Right lung (tissue), 2 donors: ENCODE measurements at regions not wholly inside any gene's neighbourhood (a gene's known extent, or its start where the extent isn't known, plus 50 kb on each side); places are given as distances from the start of the nearest gene placed in this dataset.
"Not testable (repeated sequence)": the region's sequence is repeated elsewhere in the genome, so short reads cannot be mapped to it uniquely, and the experiment has no call there.

Experiments
- DNase-seq, 2 donors: peaks; one replicate each; pipeline ENCODE4 v3.0.0-alpha.2; 2013

DNA sequence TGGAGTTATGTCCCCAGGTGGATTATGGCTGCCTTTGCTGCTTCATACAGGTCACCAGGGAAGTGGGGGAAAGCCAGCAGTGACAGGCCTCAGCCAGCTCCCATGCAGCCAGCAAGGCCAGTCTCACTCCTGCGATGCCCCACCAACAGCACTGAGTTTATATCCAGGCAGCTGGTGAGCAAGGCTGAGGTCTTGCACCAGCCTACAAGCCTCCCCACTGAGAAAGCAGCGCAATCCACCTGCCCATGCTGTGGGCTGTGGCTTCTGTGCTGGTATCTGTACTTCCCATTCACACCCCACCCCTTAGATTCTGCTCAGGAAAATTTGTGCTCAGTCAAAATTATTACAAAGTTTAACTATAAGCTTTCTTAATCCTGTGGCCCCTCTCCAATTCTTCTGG, 153.5 kb downstream of the HHIP start:
- DNase-seq, result no peak

DNA sequence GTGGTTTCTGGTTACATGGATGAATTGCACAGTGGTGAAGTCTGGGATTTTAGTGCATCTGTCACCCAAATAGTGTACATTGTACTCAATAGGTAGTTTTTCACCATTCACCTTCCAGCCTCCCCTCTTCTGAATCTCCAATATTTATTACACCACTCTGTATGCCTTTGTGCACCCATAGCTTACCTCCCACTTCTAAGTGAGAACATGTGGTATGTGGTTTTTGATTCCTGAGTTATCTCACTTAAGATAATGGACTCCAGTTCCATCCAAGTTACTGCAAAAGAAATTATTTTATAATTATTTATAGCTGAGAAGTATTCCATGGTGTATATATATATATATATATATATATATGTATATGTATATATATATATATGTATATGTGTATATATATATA, 155.8 kb downstream of the HHIP start:
- no peak for DNase-seq

DNA sequence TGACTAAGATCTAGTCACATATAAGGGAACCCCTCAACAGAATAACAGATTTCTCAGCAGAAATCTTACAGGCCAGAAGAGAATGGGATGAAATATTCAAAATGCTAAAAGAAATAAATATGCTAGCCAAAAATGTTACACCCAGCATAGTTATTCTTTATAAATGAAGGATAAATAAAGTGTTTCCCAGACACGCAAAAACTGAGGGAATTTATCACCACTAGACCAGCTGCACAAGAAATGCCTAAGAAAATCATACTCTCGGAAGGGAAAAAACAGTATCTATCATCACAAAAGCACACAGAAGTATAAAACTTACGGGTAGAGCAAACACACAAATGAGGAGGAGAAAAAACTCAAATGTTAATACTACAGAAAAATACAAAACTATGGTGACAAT, 162.1 kb downstream of the HHIP start:
- no peak for DNase-seq

DNA sequence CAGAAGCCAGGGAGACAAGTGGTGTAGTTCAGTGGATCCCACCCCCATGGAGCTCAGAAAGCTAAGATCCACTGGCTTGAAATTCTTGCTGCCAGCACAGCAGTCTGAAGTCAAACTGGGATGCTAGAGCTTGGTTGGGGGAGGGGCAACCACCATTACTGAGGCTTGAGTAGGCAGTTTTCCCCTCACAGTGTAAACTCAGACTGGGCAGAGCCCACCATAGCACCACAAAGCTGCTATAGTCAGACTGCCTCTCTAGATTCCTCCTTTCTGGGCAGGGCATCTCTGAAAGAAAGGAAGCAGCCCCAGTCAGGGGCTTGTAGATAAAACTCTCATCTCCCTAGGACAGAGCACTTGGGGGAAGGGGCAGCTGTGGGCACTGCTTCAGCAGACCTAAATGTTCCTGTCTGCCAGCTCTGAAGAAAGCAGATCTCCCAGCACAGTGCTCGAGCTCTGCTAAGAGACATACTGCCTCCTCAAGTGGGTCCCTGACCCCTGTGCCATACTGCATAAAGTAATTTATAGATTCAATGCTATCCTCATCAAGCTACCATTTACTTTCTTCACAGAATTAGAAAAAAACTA, 163.2 kb downstream of the HHIP start:
- DNase-seq, result no peak

DNA sequence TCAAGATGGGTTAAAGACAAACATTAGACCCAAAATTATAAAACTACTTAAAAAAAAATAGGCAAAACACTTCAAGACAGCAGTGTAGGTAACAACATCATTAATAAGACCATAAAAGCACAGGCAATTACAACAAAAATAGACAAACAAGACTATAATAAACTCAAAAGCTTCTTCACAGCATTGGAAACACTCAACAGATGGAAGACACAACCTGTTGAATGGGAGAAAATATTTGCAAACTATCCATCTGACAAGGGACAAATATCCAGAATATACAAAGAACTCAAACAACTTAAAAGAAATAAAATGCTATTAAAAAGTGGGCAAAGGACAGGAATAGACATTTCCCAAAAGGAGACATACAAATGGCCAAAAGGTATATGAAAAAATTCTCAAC, 170.7 kb downstream of the HHIP start:
- DNase-seq, result no peak

GRCh38 chr4:144817081-144817480, 171.1 kb downstream of the HHIP start:
- DNase-seq, result no peak

GRCh38 chr4:144818136-144818535, 172.2 kb downstream of the HHIP start:
- DNase-seq, result no peak

GRCh38 chr4:144819591-144819990, 173.6 kb downstream of the HHIP start:
- no peak for DNase-seq

DNA sequence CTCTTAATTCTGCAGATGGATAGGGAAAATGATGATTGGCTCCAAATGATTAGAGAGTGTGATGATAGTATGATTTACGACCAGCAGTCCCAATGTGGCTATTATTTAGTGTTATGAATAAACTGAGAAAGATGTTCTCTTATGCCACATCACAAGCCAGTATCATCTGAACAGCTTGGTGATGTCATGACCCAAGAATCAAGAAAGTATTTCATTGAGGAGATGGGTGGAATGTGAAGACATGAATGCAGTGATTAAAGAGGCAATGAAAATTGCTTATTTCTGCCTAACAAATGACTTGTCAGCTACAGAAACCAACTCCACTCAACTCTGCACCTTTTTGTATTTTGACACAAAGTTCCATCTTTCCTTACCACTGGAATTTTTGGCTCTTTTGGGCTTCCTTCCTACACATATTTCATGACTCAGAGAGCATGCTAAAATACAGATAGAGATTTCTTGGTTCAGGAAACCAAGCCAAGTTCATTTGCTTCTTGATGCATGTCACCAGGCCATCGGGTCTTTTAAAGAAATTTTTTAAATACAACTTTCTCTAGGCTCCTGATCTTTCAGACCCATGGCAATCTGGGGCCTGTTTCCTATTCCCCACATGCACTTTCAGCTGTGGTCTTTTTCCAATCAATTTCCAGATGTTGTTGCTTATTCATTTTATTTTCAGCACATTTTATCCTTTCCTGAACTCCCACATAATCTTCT, 174.2 kb downstream of the HHIP start:
- no peak for DNase-seq

GRCh38 chr4:144820728-144821085, 174.8 kb downstream of the HHIP start:
- DNase-seq, result no peak

- DNase-seq, result no peak
These were observed 186.0 kb downstream of the HHIP start for GRCh38 chr4:144831971-144832370.

DNA sequence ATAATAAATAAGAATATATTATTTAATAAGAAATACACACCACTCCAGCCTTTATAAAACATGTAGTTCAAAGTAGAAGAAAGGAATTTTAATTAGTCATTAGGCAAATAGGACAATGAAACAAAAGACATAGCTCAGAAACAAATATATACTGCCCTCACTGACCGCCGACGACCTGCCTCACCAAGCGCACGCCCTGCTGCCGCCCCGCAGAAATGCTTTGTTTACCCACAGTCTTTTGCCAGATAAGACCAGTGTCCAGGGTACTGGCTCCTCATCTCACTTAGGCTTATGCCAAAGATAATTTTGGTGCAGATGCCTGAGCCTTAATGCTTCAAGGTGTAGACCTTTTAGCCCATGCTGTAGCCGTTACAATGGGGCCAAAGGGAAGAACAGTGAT, 199.5 kb downstream of the HHIP start:
- DNase-seq, result no peak

DNA sequence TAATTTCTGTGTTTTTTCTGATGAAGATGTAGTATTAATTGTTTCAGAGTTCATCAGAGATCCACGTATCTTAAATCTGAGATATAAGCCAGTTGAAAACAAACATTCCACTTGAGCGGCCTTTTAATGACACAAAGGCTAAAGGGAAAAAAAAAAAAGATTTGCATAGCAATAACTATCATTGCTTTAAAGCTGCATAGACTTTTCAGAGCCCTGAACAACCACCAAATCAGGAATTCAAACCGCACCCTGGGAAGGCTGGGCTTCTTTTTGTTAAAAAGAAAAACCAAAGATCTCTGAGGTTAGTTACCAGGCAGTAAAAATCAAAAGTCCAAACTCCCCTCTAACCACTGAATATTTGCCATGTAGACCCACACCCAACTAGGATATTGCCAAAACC, 206.0 kb downstream of the HHIP start:
- DNase-seq, result no peak

GRCh38 chr4:144861471-144861870, 215.5 kb downstream of the HHIP start:
- no peak for DNase-seq

- no peak for DNase-seq
These were observed 216.3 kb downstream of the HHIP start for GRCh38 chr4:144862210-144862609.

DNA sequence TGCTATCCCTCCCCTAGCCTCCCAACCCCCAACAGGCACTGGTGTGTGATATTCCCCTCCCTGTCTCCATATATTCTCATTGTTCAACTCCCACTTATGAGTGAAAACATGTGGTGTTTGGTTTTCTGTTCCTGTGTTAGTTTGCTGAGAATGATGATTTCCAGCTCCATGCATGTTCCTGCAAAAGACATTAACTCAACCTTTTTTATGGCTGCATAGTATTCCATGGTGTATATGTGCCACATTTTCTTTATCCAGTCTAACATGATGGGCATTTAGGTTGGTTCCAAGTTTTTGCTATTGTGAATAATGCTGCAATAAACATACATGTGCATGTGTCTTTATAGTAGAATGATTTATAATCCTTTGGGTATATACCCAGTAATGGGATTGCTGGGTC, 218.9 kb downstream of the HHIP start:
- not testable (repeated sequence) for DNase-seq

DNA sequence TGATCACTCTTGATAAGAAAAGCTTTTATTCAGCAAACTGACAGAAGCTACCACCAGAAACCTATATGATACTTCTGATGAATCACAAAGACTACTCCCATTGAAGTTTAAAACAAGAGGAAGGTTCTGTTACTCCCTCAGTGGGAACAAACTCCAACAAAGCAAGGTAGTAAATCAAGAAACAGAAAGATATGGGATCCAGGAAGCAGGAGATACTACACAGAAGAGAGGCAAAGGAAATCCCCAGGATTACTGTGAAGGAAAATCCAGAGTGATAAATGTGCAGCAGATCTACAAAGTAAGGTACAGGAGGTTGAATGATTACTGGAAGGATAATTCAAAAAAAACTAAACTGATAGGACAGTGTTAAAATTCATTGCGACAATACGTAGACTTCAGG, 222.4 kb downstream of the HHIP start:
- DNase-seq, result no peak

DNA sequence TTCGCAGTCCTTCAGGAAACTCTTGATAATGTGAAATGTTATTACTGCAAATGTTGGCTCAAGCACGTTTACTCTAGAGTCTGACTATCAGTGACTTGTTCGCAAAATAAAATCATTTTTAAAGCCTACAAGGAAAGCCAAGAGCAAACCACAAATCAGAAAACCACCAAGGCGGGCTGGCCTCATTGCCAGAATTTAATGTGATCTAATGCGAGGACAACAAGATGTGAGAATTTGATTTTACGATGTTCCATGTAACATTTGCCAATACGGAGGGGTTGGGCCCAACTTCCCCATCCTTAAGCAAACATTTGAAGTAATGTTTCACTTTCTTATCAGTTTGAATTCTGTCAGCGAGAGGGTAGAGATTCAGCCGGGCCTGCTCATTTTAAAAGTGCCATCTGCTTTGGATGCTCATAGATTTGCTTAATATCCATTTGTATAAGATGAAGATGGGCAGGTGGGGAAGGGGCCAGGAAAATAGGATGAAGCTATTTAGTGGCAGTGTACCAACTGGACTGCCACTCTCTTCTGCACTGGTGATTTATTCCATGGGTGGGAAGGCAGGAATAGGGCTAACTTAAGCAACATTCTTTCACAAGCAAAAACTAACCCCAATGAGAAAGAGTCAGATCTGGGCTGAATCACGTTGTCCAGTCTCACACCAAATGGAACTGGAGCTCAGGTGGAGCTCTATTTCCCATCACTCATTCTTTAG, 225.3 kb downstream of the ANAPC10 start:
- peak in 1 of 2 donors; percentile 6 for DNase-seq

DNA sequence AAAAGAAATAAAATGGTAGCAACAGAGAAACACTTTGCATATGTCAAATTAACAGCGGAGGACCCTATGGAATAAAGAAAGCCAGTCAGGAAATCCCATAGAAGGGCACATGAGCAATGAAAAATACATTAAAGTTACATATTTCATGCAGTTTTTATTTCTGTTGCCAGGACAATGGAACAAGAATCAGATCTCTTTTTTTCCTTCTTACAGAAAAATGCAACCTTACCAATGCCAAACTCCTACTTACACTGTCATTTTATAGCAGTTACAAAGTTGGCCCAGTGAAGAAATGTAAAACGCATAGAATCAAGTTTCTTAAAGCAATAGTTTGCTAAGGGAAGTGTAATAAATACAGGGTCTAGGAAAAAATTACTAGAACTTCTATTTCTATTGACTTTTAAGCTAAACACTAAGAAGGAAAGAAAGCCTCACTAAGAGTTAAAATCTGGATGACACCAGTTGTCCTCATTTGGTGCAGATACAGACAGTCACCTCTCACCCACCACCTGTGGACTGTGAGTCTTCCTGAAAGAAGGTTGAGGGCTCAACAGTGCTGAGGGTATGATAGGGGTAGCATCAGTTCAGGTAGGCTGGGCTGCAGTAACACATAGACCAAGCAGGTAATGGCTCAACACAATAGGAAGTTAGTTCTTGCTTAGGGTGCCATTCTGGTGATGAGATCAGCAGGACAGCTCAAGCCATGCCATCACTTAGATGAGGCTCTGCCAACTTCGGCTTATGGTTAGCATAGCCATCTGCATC, 224.6 kb downstream of the ANAPC10 start:
- no peak for DNase-seq

DNA sequence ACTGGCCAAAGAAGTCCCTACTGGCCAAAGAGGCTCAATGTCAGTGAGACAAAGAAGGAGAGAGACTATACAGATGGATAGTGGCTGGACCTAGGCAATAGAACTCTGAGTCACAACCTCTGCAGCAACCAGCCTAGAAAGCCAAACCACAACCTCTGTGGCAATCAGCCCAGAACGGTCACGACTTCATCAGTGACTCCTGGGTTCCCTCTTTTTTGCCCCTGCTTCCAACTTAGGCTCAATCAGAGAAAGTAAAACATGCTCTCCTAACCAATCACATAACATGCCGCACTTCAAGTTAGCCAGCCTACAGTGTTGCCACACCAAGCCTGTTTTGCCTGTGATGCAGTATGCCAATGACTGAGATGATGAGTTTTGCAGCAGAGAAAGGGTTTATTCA, 203.4 kb downstream of the ANAPC10 start:
- no peak for DNase-seq

DNA sequence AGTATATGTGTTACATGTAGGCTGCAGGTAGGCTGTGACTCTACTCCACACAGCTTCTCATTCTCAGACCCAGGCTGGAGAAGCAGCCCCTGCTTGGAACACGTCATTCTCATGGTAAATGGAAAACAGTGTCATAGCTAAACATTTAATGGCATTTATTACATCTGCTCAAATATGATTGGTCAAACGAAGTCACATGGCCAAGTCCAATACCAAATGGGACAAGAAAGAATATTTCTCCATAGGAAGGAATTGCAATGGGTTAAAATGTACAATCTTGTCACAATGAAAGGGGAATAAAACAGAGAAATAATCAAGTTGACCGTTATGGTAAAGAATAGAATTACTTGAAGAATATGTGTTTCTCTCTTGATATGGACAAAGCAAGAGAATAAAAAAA, 198.6 kb downstream of the ANAPC10 start:
- no peak for DNase-seq

DNA sequence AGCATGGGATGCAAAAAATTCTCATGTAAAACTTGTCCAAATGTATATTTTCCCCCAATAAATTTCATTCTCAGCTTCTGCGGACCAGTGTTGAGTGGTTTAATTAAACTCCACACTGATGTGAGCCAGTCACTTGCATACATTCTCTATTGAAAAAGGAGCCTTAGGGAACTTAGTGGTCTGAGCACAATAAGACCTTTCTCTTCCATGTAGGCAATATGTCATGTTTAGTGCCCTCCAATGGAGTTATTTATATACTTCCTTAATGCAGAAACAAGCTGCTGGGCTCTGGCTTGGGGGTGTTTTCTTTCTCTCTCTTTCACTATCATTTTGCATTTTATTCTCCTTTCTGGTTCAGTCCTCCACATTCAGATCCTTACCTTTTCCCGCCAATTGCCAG, 196.9 kb downstream of the ANAPC10 start:
- no peak for DNase-seq

GRCh38 chr4:144902614-144903013, 195.4 kb downstream of the ANAPC10 start:
- no peak for DNase-seq
